HG03060 (cell line): ENCODE measurements at regions not wholly inside any gene's neighbourhood (a gene's known extent, or its start where the extent isn't known, plus 50 kb on each side); places are given as distances from the start of the nearest gene placed in this dataset.
"Not testable (repeated sequence)": the region's sequence is repeated elsewhere in the genome, so short reads cannot be mapped to it uniquely, and the experiment has no call there.

Experiments used
- ATAC-seq: cut with Tn5 transposase; IDR thresholded peaks from one replicate; pipeline ENCODE4 v1.9.1; 2021; ENCODE audit warnings: low read depth, moderate number of reproducible peaks; ENCODE audit not compliant: unreplicated experiment

GRCh38 chrX:108896349-108896748, 160.0 kb upstream of the IRS4 start:
- not testable (repeated sequence) for ATAC-seq

GRCh38 chrX:108892501-108892900, 156.1 kb upstream of the IRS4 start:
- ATAC-seq, result no peak

- ATAC-seq, result no peak
Observed at GRCh38 chrX:108875548-108875947, 139.2 kb upstream of the IRS4 start.

DNA sequence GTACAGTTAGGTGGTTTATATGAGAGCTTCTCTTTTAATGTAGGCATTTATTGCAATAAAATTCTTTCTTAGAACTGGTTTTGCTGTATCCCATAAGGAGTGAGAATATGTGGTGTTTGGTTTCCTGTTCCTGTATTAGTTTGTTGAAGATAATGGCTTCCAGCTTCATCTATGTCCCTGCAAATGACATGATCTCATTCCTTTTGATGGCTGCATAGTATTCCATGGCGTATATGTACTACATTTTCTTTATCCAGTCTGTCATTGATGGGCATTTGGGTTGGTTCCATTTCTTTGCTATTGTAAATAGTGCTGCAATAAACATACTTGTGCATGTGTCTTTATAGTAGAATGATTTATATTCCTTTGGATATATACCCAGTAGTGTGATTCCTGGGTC, 106.7 kb upstream of the IRS4 start:
- not testable (repeated sequence) for ATAC-seq

GRCh38 chrX:108833993-108834392, 97.6 kb upstream of the IRS4 start:
- ATAC-seq, result no peak

DNA sequence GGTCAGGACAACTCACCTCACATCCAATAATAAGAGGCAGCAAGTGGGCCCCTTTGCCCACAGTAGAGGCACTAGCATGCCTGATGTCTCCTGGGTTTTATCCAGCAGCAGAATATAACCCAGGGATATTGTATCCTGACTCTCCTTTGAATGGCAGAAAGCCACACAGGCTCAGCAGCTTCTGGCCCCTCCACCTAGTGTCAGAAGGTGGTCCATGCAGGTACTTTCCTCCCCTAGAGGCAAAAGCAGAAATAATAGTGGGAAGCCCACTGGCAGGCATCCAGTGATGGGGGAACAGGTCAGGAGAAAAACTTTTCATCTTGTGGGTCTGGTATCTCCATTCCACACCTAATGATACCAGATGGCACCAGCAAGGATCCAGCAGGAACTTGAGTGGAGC, 75.5 kb upstream of the IRS4 start:
- ATAC-seq, result no peak

DNA sequence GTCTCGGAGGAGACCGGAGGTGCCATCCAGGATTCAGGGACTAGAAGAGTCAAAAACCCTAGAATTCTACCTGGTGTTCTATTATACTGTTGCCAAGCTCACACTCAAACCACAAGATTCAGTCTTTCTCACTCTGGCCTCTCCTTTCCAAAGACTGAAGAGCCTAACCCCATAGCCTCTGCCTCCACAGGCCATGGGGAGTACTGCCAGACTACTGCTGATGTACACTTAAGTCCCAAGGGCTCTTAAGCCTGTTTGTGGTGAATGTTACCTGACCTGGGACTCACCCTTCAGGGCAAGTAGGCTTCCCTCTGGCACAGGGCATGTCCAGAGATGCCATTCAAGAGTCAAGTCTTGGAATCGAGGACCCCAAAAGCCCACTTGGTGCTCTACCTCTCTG, 58.9 kb upstream of the IRS4 start:
- ATAC-seq, result no peak
